H9 (cell line): ENCODE measurements at regions not wholly inside any gene's neighbourhood (a gene's known extent, or its start where the extent isn't known, plus 50 kb on each side); places are given as distances from the start of the nearest gene placed in this dataset.

Source experiments
- DNase-seq: peaks from one replicate; pipeline ENCODE4 v3.0.0-alpha.2; 2017
- H2AFZ ChIP-seq: one replicate; pipeline ENCODE4 v1.6.1; 2013; ENCODE audit warnings: mild to moderate bottlenecking, low read length, control low read depth, moderate library complexity
- H2AK5ac ChIP-seq: 2 replicates; pipeline ENCODE4 v1.6.1; 2013; ENCODE audit warnings: low read length, control low read depth, mixed read lengths; ENCODE audit not compliant: insufficient read length
- H2BK120ac ChIP-seq: one replicate; pipeline ENCODE4 v1.6.1; 2013; ENCODE audit warnings: low read depth, mild to moderate bottlenecking, low read length, control low read depth, inconsistent platforms; ENCODE audit not compliant: poor library complexity, severe bottlenecking
- H2BK12ac ChIP-seq: 2 replicates; pipeline ENCODE4 v1.6.1; 2013; ENCODE audit warnings: low read length, control low read depth, mixed read lengths, low read depth; ENCODE audit not compliant: insufficient read length
- H2BK15ac ChIP-seq: 2 replicates; pipeline ENCODE4 v1.6.1; 2013; ENCODE audit warnings: low read depth, low read length, control low read depth
- H2BK20ac ChIP-seq: one replicate; pipeline ENCODE4 v1.6.1; 2013; ENCODE audit warnings: low read depth, mild to moderate bottlenecking, low read length, control low read depth, inconsistent platforms; ENCODE audit not compliant: poor library complexity, severe bottlenecking
- H2BK5ac ChIP-seq: 2 replicates; pipeline ENCODE4 v1.6.1; 2013; ENCODE audit warnings: low read length, control low read depth, mixed read lengths; ENCODE audit not compliant: insufficient read length
- H3K14ac ChIP-seq: 2 replicates; pipeline ENCODE4 v1.6.1; 2013; ENCODE audit warnings: low read length, control low read depth; ENCODE audit not compliant: insufficient read depth
- H3K18ac ChIP-seq: 2 replicates; pipeline ENCODE4 v1.6.1; 2013; ENCODE audit warnings: low read depth, mild to moderate bottlenecking, mixed read lengths, low read length, control low read depth; ENCODE audit not compliant: insufficient read length
- H3K23ac ChIP-seq: 2 replicates; pipeline ENCODE4 v1.6.1; 2013; ENCODE audit warnings: low read length, control low read depth, mixed read lengths, low read depth; ENCODE audit not compliant: insufficient read length
- H3K23me2 ChIP-seq: 2 replicates; pipeline ENCODE4 v1.6.1; 2013; ENCODE audit warnings: low read depth, mild to moderate bottlenecking, mixed read lengths, low read length, control low read depth; ENCODE audit not compliant: insufficient read length, poor library complexity, severe bottlenecking
- H3K27ac ChIP-seq: 2 replicates; pipeline ENCODE4 v1.5.1; 2013; ENCODE audit warnings: low read length, control low read depth, mixed read lengths, low read depth; ENCODE audit not compliant: insufficient read length
- H3K27me3 ChIP-seq: 2 replicates; pipeline ENCODE4 v1.6.1; 2013; ENCODE audit warnings: low read length, control low read depth, inconsistent platforms; ENCODE audit not compliant: insufficient read depth
- H3K4ac ChIP-seq: 2 replicates; pipeline ENCODE4 v1.6.1; 2013; ENCODE audit warnings: low read depth, mild to moderate bottlenecking, control low read depth, inconsistent platforms, low read length, moderate library complexity
- H3K4me1 ChIP-seq: 2 replicates; pipeline ENCODE4 v1.6.1; 2013; ENCODE audit warnings: low read length, control low read depth, inconsistent platforms; ENCODE audit not compliant: insufficient read depth
- H3K4me2 ChIP-seq: 2 replicates; pipeline ENCODE4 v1.6.1; 2013; ENCODE audit warnings: low read length, control low read depth, mixed read lengths; ENCODE audit not compliant: insufficient read length, insufficient read depth
- H3K56ac ChIP-seq: 2 replicates; pipeline ENCODE4 v1.6.1; 2013; ENCODE audit warnings: low read depth, mild to moderate bottlenecking, mixed read lengths, low read length, control low read depth; ENCODE audit not compliant: insufficient read length
- H3K79me1 ChIP-seq: 2 replicates; pipeline ENCODE4 v1.6.1; 2013; ENCODE audit warnings: low read depth, mild to moderate bottlenecking, moderate library complexity, low read length, control low read depth, inconsistent platforms; ENCODE audit not compliant: insufficient read depth, poor library complexity, severe bottlenecking
- H3K79me2 ChIP-seq: 2 replicates; pipeline ENCODE4 v1.6.1; 2013; ENCODE audit warnings: low read length, control low read depth, inconsistent platforms; ENCODE audit not compliant: insufficient read depth
- H3K9ac ChIP-seq: 2 replicates; pipeline ENCODE4 v1.6.1; 2013; ENCODE audit warnings: low read length, control low read depth, mixed read lengths; ENCODE audit not compliant: insufficient read length; ENCODE audit errors: extremely low read depth
- H3K9me3 ChIP-seq: one replicate; pipeline ENCODE4 v1.6.1; 2013; ENCODE audit warnings: low read depth, low read length, inconsistent platforms; ENCODE audit not compliant: control insufficient read depth
- H3T11ph ChIP-seq: one replicate; pipeline ENCODE4 v1.6.1; 2013; ENCODE audit warnings: mild to moderate bottlenecking, low read length, control low read depth, inconsistent platforms
- H4K20me1 ChIP-seq: one replicate; pipeline ENCODE4 v1.6.1; 2013; ENCODE audit not compliant: control insufficient read depth, insufficient read length, insufficient read depth
- H4K5ac ChIP-seq: 2 replicates; pipeline ENCODE4 v1.6.1; 2013; ENCODE audit warnings: low read depth, mild to moderate bottlenecking, mixed read lengths, low read length, control low read depth; ENCODE audit not compliant: insufficient read length
- H4K8ac ChIP-seq: replicated peaks from 2 replicates; pipeline ENCODE4 v1.6.1; 2013; ENCODE audit warnings: low read length, control low read depth, mixed read lengths, low read depth; ENCODE audit not compliant: insufficient read length
- H4K91ac ChIP-seq: 2 replicates; pipeline ENCODE4 v1.6.1; 2013; ENCODE audit warnings: low read depth, mild to moderate bottlenecking, moderate library complexity, mixed read lengths, low read length, control low read depth; ENCODE audit not compliant: insufficient read length
- H3K27ac Mint-ChIP-seq, 3 experiments: 2 replicates in 2 of 3; 3 replicates in 1 of 3; pipeline ENCODE4 v1.8.0; 2020 to 2021; ENCODE audit warnings: mixed read lengths in 3 of 3, mild to moderate bottlenecking in 1 of 3, moderate library complexity in 1 of 3
- H3K27me3 Mint-ChIP-seq: 2 replicates; pipeline ENCODE4 v1.8.0; 2021; ENCODE audit warnings: low read depth, mild to moderate bottlenecking, moderate library complexity, mixed read lengths
- H3K36me3 Mint-ChIP-seq, 3 experiments: 2 replicates in 2 of 3; 3 replicates in 1 of 3; pipeline ENCODE4 v1.8.0; 2020 to 2021; ENCODE audit warnings: low read depth in 3 of 3, mixed read lengths in 3 of 3; ENCODE audit not compliant: insufficient read depth in 1 of 3
- H3K4me1 Mint-ChIP-seq, 2 experiments: 2 replicates each; pipeline ENCODE4 v1.8.0; 2020; ENCODE audit warnings: mixed read lengths in 2 of 2
- H3K4me3 Mint-ChIP-seq, 2 experiments: 2 replicates in 1 of 2; 3 replicates in 1 of 2; pipeline ENCODE4 v1.8.0; 2020 to 2021; ENCODE audit warnings: mild to moderate bottlenecking in 2 of 2, mixed read lengths in 2 of 2, moderate library complexity in 1 of 2
- H3K9me3 Mint-ChIP-seq, 2 experiments: 2 replicates in 1 of 2; 3 replicates in 1 of 2; pipeline ENCODE4 v1.8.0; 2020; ENCODE audit warnings: mild to moderate bottlenecking in 2 of 2, mixed read lengths in 2 of 2, moderate library complexity in 1 of 2
- CTCF ChIP-seq: fragments of 200-600 bp; sonication (generic); conservative IDR thresholded peaks from 3 replicates; pipeline ENCODE4 v1.8.0; 2021; ENCODE audit warnings: antibody characterized with exemption, mild to moderate bottlenecking
- WGBS: extraction: QIAGEN DNeasy Blood & Tissue Kit; methylation state at CpG from one replicate; pipeline ENCODE4 v1.1.7; 2013; ENCODE audit warnings: missing lambda C conversion rate, low lambda C conversion rate, mixed read lengths; ENCODE audit not compliant: insufficient read length; ENCODE audit errors: extremely low coverage; 5-methylcytosine and 5-hydroxymethylcytosine counted together

DNA sequence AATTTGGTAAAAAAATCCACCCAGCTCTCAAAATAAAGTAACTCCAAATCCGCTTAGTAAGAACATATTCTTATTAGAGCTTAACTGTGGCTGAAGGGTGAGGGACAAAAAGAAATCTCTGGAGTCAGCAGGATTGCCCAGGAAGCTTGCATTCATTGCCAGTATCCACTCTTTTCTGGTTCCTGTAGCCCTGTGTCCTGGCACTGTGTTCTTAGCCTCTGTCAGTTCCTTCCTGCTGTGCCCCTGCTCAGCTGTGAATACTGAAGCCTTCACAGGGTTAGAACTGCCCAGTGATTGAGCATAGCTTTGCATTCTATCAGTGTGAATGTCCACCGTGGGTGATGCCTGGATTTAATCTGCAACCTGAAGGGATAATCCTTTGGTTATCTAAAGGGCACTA, 266.9 kb upstream of the PELI2 start:
- Histone ChIP-seq H3K23me2 (no peaks in the 10 kb centered on the region), H2BK12ac (no peak overlapping the region), H3K56ac (no peak overlapping the region), H3K27me3 (no peaks in the 10 kb centered on the region), H3T11ph (no peak overlapping the region), H3K9ac (no peak overlapping the region), H3K18ac (no peak overlapping the region), H3K14ac (no peak overlapping the region), H3K9me3 (no peaks in the 10 kb centered on the region), H4K20me1 (no peaks in the 10 kb centered on the region), H2BK15ac (no peak overlapping the region), H2AFZ (no peak overlapping the region), H3K79me1 (no peaks in the 10 kb centered on the region), H3K23ac (no peak overlapping the region), H3K27ac (no peak overlapping the region), H4K8ac (no peak overlapping the region), H4K91ac (no peak overlapping the region), H3K4ac (no peak overlapping the region), H4K5ac (no peak overlapping the region), H2BK5ac (no peak overlapping the region), H3K79me2 (no peaks in the 10 kb centered on the region), H3K4me1 (no peaks in the 10 kb centered on the region), H3K4me2 (no peak overlapping the region), H2BK20ac (no peak overlapping the region), H2AK5ac (no peak overlapping the region), H2BK120ac (no peak overlapping the region)
- H3K27me3 Mint-ChIP-seq = peaks cover 2% of the 10 kb centered on the region; the same call in 1 of the 2 replicates
- no peak for TF ChIP-seq CTCF
- peaks cover 0 to 3% of the 10 kb centered on the region in 2 experiments; a peak in 1 of 5 replicates for H3K9me3 Mint-ChIP-seq
- no peak overlapping the region for H3K27ac Mint-ChIP-seq
- H3K36me3 Mint-ChIP-seq = peaks cover 0 to 4% (median 1%) of the 10 kb centered on the region in 3 experiments; a peak in 3 of 7 replicates
- WGBS = no CpG with 5 or more reads among the region's 2 CpGs
- no peak overlapping the region for H3K4me3 Mint-ChIP-seq
- DNase-seq = no peak
- H3K4me1 Mint-ChIP-seq = no peaks in the 10 kb centered on the region
